Heart right ventricle (tissue), 16 donors: ENCODE measurements at regions not wholly inside any gene's neighbourhood (a gene's known extent, or its start where the extent isn't known, plus 50 kb on each side); places are given as distances from the start of the nearest gene placed in this dataset.

Experiments
- ATAC-seq, 8 donors: fragments of 200-7000 bp; cut with Tn5 transposase; one replicate each; pipeline ENCODE4 v1.9.1; 2020; ENCODE audit warnings: mild to moderate bottlenecking in 8 of 8, moderate library complexity in 8 of 8, moderate number of reproducible peaks in 1 of 8
- DNase-seq, 2 donors: peaks; one replicate each; pipeline ENCODE4 v3.0.0-alpha.2; 2020
- H3K27ac ChIP-seq, 10 donors: fragments of 200-600 bp; sonication (generic) in 2 of 10; one replicate each; pipeline versions ENCODE4 v1.5.0 to v1.8.0; 2020 to 2022; ENCODE audit warnings: mild to moderate bottlenecking in 3 of 10
- H3K27me3 ChIP-seq, 7 donors: fragments of 200-600 bp; one replicate each; pipeline ENCODE4 v1.8.0; 2021 to 2022; ENCODE audit warnings: mild to moderate bottlenecking in 2 of 7
- H3K36me3 ChIP-seq, 9 donors: fragments of 200-600 bp; sonication (generic) in 1 of 9; one replicate each; pipeline versions ENCODE4 v1.5.0 to v1.8.0; 2020 to 2022; ENCODE audit warnings: mild to moderate bottlenecking in 2 of 9
- H3K4me1 ChIP-seq, 9 donors: fragments of 200-600 bp; sonication (generic) in 1 of 9; one replicate each; pipeline versions ENCODE4 v1.5.0 to v1.8.0; 2020 to 2022; ENCODE audit warnings: mild to moderate bottlenecking in 4 of 9
- H3K4me3 ChIP-seq, 10 donors: fragments of 200-600 bp; sonication (generic) in 2 of 10; one replicate each; pipeline versions ENCODE4 v1.5.0 to v1.8.0; 2020 to 2022; ENCODE audit warnings: mild to moderate bottlenecking in 7 of 10, moderate library complexity in 2 of 10
- H3K9me3 ChIP-seq, 11 donors: fragments of 200-600 bp in 10 of 11; sonication (generic) in 2 of 11; one replicate each; pipeline versions ENCODE4 v1.5.0 to v1.8.0; 2013 to 2022; ENCODE audit warnings: mild to moderate bottlenecking in 2 of 11, control low read depth in 1 of 11, moderate library complexity in 1 of 11
- CTCF ChIP-seq, 9 donors: fragments of 200-600 bp; sonication (generic) in 2 of 9; IDR thresholded peaks; one replicate each; pipeline versions ENCODE4 v1.5.0 to v1.8.0; 2021 to 2022; ENCODE audit warnings: antibody characterized with exemption in 9 of 9, mild to moderate bottlenecking in 5 of 9, moderate library complexity in 1 of 9
- WGBS, 2 donors: extraction: QIAGEN DNeasy Blood & Tissue Kit; methylation state at CpG; one replicate each; pipeline ENCODE4 v1.1.7; 2013; ENCODE audit warnings: inconsistent platforms in 1 of 2; 5-methylcytosine and 5-hydroxymethylcytosine counted together
- intact Hi-C, 10 donors: fragments of 100-400 bp; cut with DNase I; formaldehyde crosslinking; loops; one replicate each; pipeline versions ENCODE4 v1.11.1 to v1.14.2; 2022
- donor health status: Arrhythmogenic right ventricular cardiomyopathy.
- donor health status: ischemic (EF 13 %, LVEDD 7.1; RV severe dilation, severe dysfunction).
- donor health status: healthy with polysubstance abuse.
- donor health status: DM: no; HTN: yes; CAD: no.
- donor health status: DM: no; HTN: no; CAD: no.
- donor health status: ischemic (EF 25% LVEDD 6.9; RV normal size, moderate dysfunction).
- donor health status: ischemic (EF 25% LVEDD 5.7; RV mildly dilated, moderate dysfunction).
- donor health status: healthy.
- donor health status: DM: yes; HTN: yes; CAD: no.
- donor health status: Ischemic cardiomyopathy.
- donor health status: ischemic (EF 35%, LVEDD 5.7; RV mildly dilated, moderate dysfunction).
- donor health status: nonischemic (EF 11% LVEDD 7.7; RV severe dilation, severe dysfunction).
- donor health status: DM: yes; HTN: yes; CAD: no.
- donor health status: PGD.
- donor health status: ischemic (EF 29% LVEDD 5.4; RV normal size, mild dysfunction).
- donor health status: nonischemic (EF 23%, LVEDD 6.1; RV moderate dilation, normal function).

GRCh38 chr22:35475545-35475944 is 65.1 kb upstream of the RASD2 start:
- Histone ChIP-seq H3K27me3 (peaks cover 0 to 13% (median 0%) of the 10 kb centered on the region in 7 donors), H3K4me3 (no peak overlapping the region), H3K27ac (no peak overlapping the region), H3K4me1 (peaks cover 0 to 18% (median 10%) of the 10 kb centered on the region in 9 donors), H3K9me3 (peaks cover 0 to 6% (median 0%) of the 10 kb centered on the region in 11 donors), H3K36me3 (no peaks in the 10 kb centered on the region)
- ATAC-seq (no peak), DNase-seq (no peak)
- WGBS, 2 donors, result 71 to 73% methylated on average over 10 of the region's 10 CpGs
- TF ChIP-seq CTCF (IDR thresholded peaks at IDR 0.05), result no peak
- intact Hi-C loops, result loop anchor here in 1 of 10 donors (10.0 kb wide), 1 partner anchor 59 kb away; no protein-coding TSS in a partner anchor

- DNase-seq (no peak), ATAC-seq (no peak)
- TF ChIP-seq CTCF (IDR thresholded peaks at IDR 0.05), result no peak
- H3K36me3 ChIP-seq, result no peaks in the 10 kb centered on the region
- no peak overlapping the region for H3K27ac ChIP-seq
- no peaks in the 10 kb centered on the region for H3K9me3 ChIP-seq
- intact Hi-C loops, result loop anchor here in 1 of 10 donors (10.0 kb wide), 1 partner anchor 58 kb away; no protein-coding TSS in a partner anchor
- peaks cover 0 to 26% (median 18%) of the 10 kb centered on the region in 9 donors for H3K4me1 ChIP-seq
- H3K4me3 ChIP-seq, result no peak overlapping the region
- H3K27me3 ChIP-seq, result peaks cover 0 to 13% (median 0%) of the 10 kb centered on the region in 7 donors
- 85 to 88% methylated on average over 11 of the region's 11 CpGs for WGBS, 2 donors
Measured at GRCh38 chr22:35476341-35476740, 64.3 kb upstream of the RASD2 start.

- intact Hi-C loops, result loop anchor here in 1 of 10 donors (10.0 kb wide), 1 partner anchor 57 kb away; no protein-coding TSS in a partner anchor
Measured at GRCh38 chr22:35477911-35478582, 62.6 kb upstream of the RASD2 start.

More at GRCh38 chr22:35477911-35478582, 62.6 kb upstream of the RASD2 start:
- H3K27ac ChIP-seq, result peak overlapping the region; percentile 30 to 75 (median 55)
- H3K4me3 ChIP-seq, result no peak overlapping the region
- peaks cover 0 to 4% (median 0%) of the 10 kb centered on the region in 11 donors for H3K9me3 ChIP-seq
- WGBS, 2 donors, result 54 to 57% methylated on average over 11 of the region's 11 CpGs
- DNase-seq (peak; percentile 50 to 76), ATAC-seq (peak; percentile 35 to 83 (median 51))
- H3K4me1 ChIP-seq, result peaks cover 0 to 27% (median 21%) of the 10 kb centered on the region in 9 donors
- TF ChIP-seq CTCF (IDR thresholded peaks at IDR 0.05), result no peak
- no peaks in the 10 kb centered on the region for H3K36me3 ChIP-seq
- peaks cover 0 to 17% (median 0%) of the 10 kb centered on the region in 7 donors for H3K27me3 ChIP-seq
